ENCODE measurements at regions not wholly inside any gene's neighbourhood (a gene's known extent, or its start where the extent isn't known, plus 50 kb on each side); places are given as distances from the start of the nearest gene placed in this dataset.

DNA sequence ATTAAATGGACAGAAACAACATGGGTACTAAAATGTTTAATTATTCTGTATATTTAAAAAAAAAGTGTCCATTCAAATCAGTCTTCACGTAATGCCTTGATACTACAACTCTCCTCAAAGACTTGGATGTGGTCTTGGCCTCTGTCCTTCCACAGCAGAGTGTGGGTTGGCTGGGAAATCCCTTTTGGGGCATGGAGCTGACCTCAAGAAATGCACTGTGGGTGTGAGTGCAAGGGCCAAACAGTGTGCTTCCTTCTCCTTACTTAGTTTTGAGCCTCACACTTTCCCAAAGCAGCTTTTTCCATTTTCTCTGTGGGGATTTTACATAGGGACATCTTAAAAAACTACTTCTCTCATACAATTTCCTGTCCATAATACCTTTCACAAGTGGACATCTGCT lies 607.4 kb downstream of the EFNB2 start:
- TF ChIP-seq POLR2AphosphoS5 (IDR thresholded peaks at IDR 0.05; ENCODE audit: low read depth, low read length) (no peak), ZNF274 (IDR thresholded peaks at IDR 0.05; ENCODE audit: low read depth, low read length) (no peak), POLR2A (IDR thresholded peaks at IDR 0.05; ENCODE audit: borderline replicate concordance, extremely low read depth, insufficient read depth, insufficient read length) (no peak), JUND (IDR thresholded peaks at IDR 0.05) (no peak), EZH2 (IDR thresholded peaks at IDR 0.05) (no peak), RAD21 (IDR thresholded peaks at IDR 0.05; ENCODE audit: low read depth) (no peak), ELF1 (IDR thresholded peaks at IDR 0.05; ENCODE audit: borderline replicate concordance, low read depth) (no peak), SIN3A (IDR thresholded peaks at IDR 0.05; ENCODE audit: low read depth) (no peak), TCF7L2 (IDR thresholded peaks at IDR 0.05; ENCODE audit: borderline replicate concordance, extremely low read depth, insufficient read depth, insufficient read length) (no peak), ZFX (IDR thresholded peaks at IDR 0.05) (no peak), SRF (IDR thresholded peaks at IDR 0.05; ENCODE audit: low read depth) (no peak)
- TF ChIP-seq, protein P1, sequence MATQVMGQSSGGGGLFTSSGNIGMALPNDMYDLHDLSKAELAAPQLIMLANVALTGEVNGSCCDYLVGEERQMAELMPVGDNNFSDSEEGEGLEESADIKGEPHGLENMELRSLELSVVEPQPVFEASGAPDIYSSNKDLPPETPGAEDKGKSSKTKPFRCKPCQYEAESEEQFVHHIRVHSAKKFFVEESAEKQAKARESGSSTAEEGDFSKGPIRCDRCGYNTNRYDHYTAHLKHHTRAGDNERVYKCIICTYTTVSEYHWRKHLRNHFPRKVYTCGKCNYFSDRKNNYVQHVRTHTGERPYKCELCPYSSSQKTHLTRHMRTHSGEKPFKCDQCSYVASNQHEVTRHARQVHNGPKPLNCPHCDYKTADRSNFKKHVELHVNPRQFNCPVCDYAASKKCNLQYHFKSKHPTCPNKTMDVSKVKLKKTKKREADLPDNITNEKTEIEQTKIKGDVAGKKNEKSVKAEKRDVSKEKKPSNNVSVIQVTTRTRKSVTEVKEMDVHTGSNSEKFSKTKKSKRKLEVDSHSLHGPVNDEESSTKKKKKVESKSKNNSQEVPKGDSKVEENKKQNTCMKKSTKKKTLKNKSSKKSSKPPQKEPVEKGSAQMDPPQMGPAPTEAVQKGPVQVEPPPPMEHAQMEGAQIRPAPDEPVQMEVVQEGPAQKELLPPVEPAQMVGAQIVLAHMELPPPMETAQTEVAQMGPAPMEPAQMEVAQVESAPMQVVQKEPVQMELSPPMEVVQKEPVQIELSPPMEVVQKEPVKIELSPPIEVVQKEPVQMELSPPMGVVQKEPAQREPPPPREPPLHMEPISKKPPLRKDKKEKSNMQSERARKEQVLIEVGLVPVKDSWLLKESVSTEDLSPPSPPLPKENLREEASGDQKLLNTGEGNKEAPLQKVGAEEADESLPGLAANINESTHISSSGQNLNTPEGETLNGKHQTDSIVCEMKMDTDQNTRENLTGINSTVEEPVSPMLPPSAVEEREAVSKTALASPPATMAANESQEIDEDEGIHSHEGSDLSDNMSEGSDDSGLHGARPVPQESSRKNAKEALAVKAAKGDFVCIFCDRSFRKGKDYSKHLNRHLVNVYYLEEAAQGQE (IDR thresholded peaks at IDR 0.05; ENCODE audit: low read depth): no peak
- TF ChIP-seq, protein P2, sequence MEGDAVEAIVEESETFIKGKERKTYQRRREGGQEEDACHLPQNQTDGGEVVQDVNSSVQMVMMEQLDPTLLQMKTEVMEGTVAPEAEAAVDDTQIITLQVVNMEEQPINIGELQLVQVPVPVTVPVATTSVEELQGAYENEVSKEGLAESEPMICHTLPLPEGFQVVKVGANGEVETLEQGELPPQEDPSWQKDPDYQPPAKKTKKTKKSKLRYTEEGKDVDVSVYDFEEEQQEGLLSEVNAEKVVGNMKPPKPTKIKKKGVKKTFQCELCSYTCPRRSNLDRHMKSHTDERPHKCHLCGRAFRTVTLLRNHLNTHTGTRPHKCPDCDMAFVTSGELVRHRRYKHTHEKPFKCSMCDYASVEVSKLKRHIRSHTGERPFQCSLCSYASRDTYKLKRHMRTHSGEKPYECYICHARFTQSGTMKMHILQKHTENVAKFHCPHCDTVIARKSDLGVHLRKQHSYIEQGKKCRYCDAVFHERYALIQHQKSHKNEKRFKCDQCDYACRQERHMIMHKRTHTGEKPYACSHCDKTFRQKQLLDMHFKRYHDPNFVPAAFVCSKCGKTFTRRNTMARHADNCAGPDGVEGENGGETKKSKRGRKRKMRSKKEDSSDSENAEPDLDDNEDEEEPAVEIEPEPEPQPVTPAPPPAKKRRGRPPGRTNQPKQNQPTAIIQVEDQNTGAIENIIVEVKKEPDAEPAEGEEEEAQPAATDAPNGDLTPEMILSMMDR (IDR thresholded peaks at IDR 0.05 in 2 of 3, conservative IDR thresholded peaks at IDR 0.05 in 1 of 3; ENCODE audit: borderline replicate concordance in 1 of 3, insufficient read depth in 1 of 3, low read depth in 2 of 3, low read length in 2 of 3): no peak
- TF ChIP-seq, protein P3, sequence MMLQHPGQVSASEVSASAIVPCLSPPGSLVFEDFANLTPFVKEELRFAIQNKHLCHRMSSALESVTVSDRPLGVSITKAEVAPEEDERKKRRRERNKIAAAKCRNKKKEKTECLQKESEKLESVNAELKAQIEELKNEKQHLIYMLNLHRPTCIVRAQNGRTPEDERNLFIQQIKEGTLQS (IDR thresholded peaks at IDR 0.05): no peak

All from HCT116 (cell line).